ENCODE measurements at regions not wholly inside any gene's neighbourhood (a gene's known extent, or its start where the extent isn't known, plus 50 kb on each side); places are given as distances from the start of the nearest gene placed in this dataset.

- TF ChIP-seq, protein P1, sequence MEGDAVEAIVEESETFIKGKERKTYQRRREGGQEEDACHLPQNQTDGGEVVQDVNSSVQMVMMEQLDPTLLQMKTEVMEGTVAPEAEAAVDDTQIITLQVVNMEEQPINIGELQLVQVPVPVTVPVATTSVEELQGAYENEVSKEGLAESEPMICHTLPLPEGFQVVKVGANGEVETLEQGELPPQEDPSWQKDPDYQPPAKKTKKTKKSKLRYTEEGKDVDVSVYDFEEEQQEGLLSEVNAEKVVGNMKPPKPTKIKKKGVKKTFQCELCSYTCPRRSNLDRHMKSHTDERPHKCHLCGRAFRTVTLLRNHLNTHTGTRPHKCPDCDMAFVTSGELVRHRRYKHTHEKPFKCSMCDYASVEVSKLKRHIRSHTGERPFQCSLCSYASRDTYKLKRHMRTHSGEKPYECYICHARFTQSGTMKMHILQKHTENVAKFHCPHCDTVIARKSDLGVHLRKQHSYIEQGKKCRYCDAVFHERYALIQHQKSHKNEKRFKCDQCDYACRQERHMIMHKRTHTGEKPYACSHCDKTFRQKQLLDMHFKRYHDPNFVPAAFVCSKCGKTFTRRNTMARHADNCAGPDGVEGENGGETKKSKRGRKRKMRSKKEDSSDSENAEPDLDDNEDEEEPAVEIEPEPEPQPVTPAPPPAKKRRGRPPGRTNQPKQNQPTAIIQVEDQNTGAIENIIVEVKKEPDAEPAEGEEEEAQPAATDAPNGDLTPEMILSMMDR (IDR thresholded peaks at IDR 0.05; ENCODE audit: low read depth, low read length, missing control alignments): no peak
- H3K4me3 ChIP-seq (ENCODE audit: low read depth, low read length): no peak overlapping the region
- no peak for DNase-seq (ENCODE audit: low read depth)
Observed at GRCh38 chr22:49268924-49269323, 558.7 kb downstream of the BRD1 start.

DNA sequence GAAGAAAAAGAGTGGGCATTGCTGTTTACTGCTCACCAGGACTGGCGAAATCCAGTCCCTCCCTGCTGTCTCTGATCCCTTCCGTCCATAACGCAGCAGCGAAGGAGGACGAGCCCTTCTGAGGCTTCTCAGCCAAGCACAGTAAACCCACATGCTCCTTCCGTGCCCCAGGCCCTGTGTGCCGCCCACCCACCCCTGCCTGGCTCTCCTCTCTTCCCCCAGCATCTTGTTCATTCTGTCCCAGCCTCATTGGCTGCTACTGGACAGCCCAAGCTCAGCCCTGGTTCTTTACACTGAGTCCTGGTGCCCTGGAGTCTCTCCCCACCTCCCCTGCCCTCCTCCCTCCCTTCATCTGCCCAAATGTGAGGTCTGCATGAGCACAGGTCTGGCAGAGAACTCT, 559.7 kb downstream of the BRD1 start:
- TF ChIP-seq, protein P1 (IDR thresholded peaks at IDR 0.05; ENCODE audit: low read depth, low read length, missing control alignments): no peak
- DNase-seq (ENCODE audit: low read depth): no peak
- no peak overlapping the region for H3K4me3 ChIP-seq (ENCODE audit: low read depth, low read length)

GRCh38 chr22:49266561-49267519, 560.8 kb downstream of the BRD1 start:
- TF ChIP-seq, protein P1 (IDR thresholded peaks at IDR 0.05; ENCODE audit: low read depth, low read length, missing control alignments): no peak
- no peak overlapping the region for H3K4me3 ChIP-seq (ENCODE audit: low read depth, low read length)
- DNase-seq (ENCODE audit: low read depth): no peak

- no peak for DNase-seq (ENCODE audit: low read depth)
- TF ChIP-seq, protein P1 (IDR thresholded peaks at IDR 0.05; ENCODE audit: low read depth, low read length, missing control alignments): no peak
- no peak overlapping the region for H3K4me3 ChIP-seq (ENCODE audit: low read depth, low read length)
Observed at GRCh38 chr22:49264696-49265095, 563.0 kb downstream of the BRD1 start.

DNA sequence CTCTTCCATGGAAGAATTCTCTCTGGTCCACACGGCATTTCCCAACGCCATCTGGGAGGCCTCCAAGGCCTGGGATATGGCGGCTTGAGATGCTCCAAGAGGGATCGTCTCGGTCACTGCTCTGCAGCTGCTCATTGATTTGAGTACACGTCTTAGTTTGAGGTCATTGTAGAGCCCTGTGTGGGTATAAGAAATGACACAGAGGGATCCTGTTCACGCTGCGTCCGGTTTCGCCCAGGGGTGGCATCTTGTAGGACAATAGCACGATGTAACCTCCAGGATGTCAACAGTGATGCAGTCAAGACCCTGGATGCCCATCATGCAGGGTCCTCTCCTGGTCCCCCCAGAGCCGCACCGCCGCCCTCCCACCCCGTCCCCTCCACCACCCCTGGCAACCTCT, 564.6 kb downstream of the BRD1 start:
- no peak overlapping the region for H3K4me3 ChIP-seq (ENCODE audit: low read depth, low read length)
- no peak for DNase-seq (ENCODE audit: low read depth)
- TF ChIP-seq, protein P1 (IDR thresholded peaks at IDR 0.05; ENCODE audit: low read depth, low read length, missing control alignments): no peak

DNA sequence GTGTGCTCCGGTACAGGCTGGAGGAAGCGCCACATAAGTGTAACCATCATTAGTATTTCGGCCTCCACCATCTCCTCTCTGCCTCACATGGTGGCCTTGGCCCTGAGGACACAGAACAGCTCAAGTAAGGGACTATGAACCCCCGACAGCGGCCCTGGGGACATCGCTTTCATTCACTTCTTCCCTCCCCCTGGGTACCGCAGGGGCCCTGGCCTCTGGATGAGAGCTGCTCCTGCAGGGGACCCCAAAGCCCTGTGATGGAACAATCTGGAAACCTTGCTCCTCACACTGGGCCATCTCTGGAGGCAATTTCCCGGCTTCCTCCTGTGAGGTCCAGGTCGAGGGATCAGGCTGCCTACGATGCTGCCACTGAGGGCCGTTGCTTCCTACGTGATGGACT, 565.5 kb downstream of the BRD1 start:
- no peak overlapping the region for H3K4me3 ChIP-seq (ENCODE audit: low read depth, low read length)
- no peak for DNase-seq (ENCODE audit: low read depth)
- TF ChIP-seq, protein P1 (IDR thresholded peaks at IDR 0.05; ENCODE audit: low read depth, low read length, missing control alignments): no peak

GRCh38 chr22:49261616-49262015, 566.1 kb downstream of the BRD1 start:
- TF ChIP-seq, protein P1 (IDR thresholded peaks at IDR 0.05; ENCODE audit: low read depth, low read length, missing control alignments): no peak
- no peak overlapping the region for H3K4me3 ChIP-seq (ENCODE audit: low read depth, low read length)
- no peak for DNase-seq (ENCODE audit: low read depth)
